Left ventricle myocardium inferior (tissue), 1 donor: ENCODE measurements at regions not wholly inside any gene's neighbourhood (a gene's known extent, or its start where the extent isn't known, plus 50 kb on each side); places are given as distances from the start of the nearest gene placed in this dataset.
A peak's percentile ranks its signal among the peaks of the same experiment; 100 is the strongest.
"Not testable (repeated sequence)": the region's sequence is repeated elsewhere in the genome, so short reads cannot be mapped to it uniquely, and the experiment has no call there.

Source experiments
- DNase-seq: peaks from one replicate; pipeline ENCODE4 v3.0.0-alpha.2; 2020
- H3K27ac ChIP-seq: fragments of 200-600 bp; replicated peaks from 2 replicates; pipeline ENCODE4 v1.8.0; 2021
- H3K27me3 ChIP-seq: fragments of 200-600 bp; 2 replicates; pipeline ENCODE4 v1.8.0; 2021; ENCODE audit warnings: low read depth
- H3K36me3 ChIP-seq: fragments of 200-600 bp; 2 replicates; pipeline ENCODE4 v1.8.0; 2021
- H3K4me1 ChIP-seq: fragments of 200-600 bp; 2 replicates; pipeline ENCODE4 v1.8.0; 2021
- H3K4me3 ChIP-seq: fragments of 200-600 bp; 2 replicates; pipeline ENCODE4 v1.8.0; 2021; ENCODE audit warnings: mild to moderate bottlenecking, moderate library complexity
- H3K9me3 ChIP-seq: fragments of 200-600 bp; replicated peaks from 2 replicates; pipeline ENCODE4 v1.8.0; 2021
- CTCF ChIP-seq: fragments of 200-600 bp; IDR thresholded peaks from 2 replicates; pipeline ENCODE4 v1.8.0; 2021; ENCODE audit warnings: antibody characterized with exemption, mild to moderate bottlenecking, borderline replicate concordance
- intact Hi-C: fragments of 100-400 bp; cut with micrococcal nuclease; formaldehyde crosslinking; loops from one replicate; pipeline ENCODE4 v1.11.0; 2022
- donor health status: DM: no; HTN: yes; CAD: no; lungs with severe emphysema.

- DNase-seq = no peak
- Histone ChIP-seq H3K27ac (no peak overlapping the region), H3K27me3 (no peaks in the 10 kb centered on the region), H3K4me3 (no peak overlapping the region), H3K9me3 (peaks cover 9% of the 10 kb centered on the region), H3K4me1 (no peaks in the 10 kb centered on the region), H3K36me3 (no peaks in the 10 kb centered on the region)
- TF ChIP-seq CTCF = peak; percentile 18
- intact Hi-C loops = no loop called here
Measured at GRCh38 chr5:79924936-79925893, 65.8 kb downstream of the MTX3 start.

- H3K4me1 ChIP-seq = no peaks in the 10 kb centered on the region
- H3K27me3 ChIP-seq = no peaks in the 10 kb centered on the region
- no peak overlapping the region for H3K4me3 ChIP-seq
- H3K27ac ChIP-seq = no peak overlapping the region
- no peak for TF ChIP-seq CTCF
- DNase-seq = no peak
- peaks cover 25% of the 10 kb centered on the region for H3K9me3 ChIP-seq
- intact Hi-C loops = no loop called here
- no peaks in the 10 kb centered on the region for H3K36me3 ChIP-seq
Measured at GRCh38 chr5:79923431-79923830, 67.6 kb downstream of the MTX3 start.

DNA sequence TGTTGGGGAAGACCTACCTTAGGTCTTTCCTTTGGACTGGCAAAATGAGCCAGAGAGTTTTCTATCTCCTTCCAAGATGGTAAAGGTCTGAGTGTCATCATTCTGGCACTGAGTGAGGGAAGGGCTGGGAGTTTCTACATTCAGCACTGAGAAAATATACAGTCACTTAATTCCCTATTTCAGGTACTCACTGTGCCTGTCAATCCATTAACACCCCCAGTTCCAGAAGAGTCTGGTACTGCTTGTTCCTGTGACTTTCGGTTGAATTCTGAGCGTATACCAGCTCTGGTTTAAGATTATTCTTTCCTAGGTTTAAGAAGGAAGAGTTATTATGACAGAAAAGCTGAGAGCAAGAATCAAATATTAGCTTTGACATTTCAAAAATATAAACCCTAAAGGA is 68.4 kb downstream of the MTX3 start:
- H3K4me1 ChIP-seq = no peaks in the 10 kb centered on the region
- no peak overlapping the region for H3K27ac ChIP-seq
- no peak for TF ChIP-seq CTCF
- H3K9me3 ChIP-seq = peaks cover 33% of the 10 kb centered on the region
- intact Hi-C loops = no loop called here
- no peaks in the 10 kb centered on the region for H3K36me3 ChIP-seq
- H3K27me3 ChIP-seq = no peaks in the 10 kb centered on the region
- DNase-seq = no peak
- no peak overlapping the region for H3K4me3 ChIP-seq

GRCh38 chr5:79907452-79907851 is 83.6 kb downstream of the MTX3 start:
- H3K9me3 ChIP-seq, H3K4me3 ChIP-seq, H3K4me1 ChIP-seq, H3K36me3 ChIP-seq, DNase-seq, intact Hi-C loops, H3K27me3 ChIP-seq, H3K27ac ChIP-seq: not testable (repeated sequence)

GRCh38 chr5:79902571-79902970 is 88.5 kb downstream of the MTX3 start:
- H3K4me1 ChIP-seq, DNase-seq, intact Hi-C loops, H3K27ac ChIP-seq, H3K4me3 ChIP-seq, H3K27me3 ChIP-seq, H3K9me3 ChIP-seq, H3K36me3 ChIP-seq: not testable (repeated sequence)

- TF ChIP-seq CTCF = no peak
- DNase-seq = no peak
- no peak overlapping the region for H3K27ac ChIP-seq
- H3K4me1 ChIP-seq = no peaks in the 10 kb centered on the region
- no peaks in the 10 kb centered on the region for H3K9me3 ChIP-seq
- H3K27me3 ChIP-seq = no peaks in the 10 kb centered on the region
- H3K4me3 ChIP-seq = no peak overlapping the region
- intact Hi-C loops = no loop called here
- H3K36me3 ChIP-seq = no peaks in the 10 kb centered on the region
Measured at GRCh38 chr5:79901631-79902030, 89.4 kb downstream of the MTX3 start.
